ENCODE measurements at regions not wholly inside any gene's neighbourhood (a gene's known extent, or its start where the extent isn't known, plus 50 kb on each side); places are given as distances from the start of the nearest gene placed in this dataset.
"Not testable (repeated sequence)": the region's sequence is repeated elsewhere in the genome, so short reads cannot be mapped to it uniquely, and the experiment has no call there.

- TF ChIP-seq, protein P1, sequence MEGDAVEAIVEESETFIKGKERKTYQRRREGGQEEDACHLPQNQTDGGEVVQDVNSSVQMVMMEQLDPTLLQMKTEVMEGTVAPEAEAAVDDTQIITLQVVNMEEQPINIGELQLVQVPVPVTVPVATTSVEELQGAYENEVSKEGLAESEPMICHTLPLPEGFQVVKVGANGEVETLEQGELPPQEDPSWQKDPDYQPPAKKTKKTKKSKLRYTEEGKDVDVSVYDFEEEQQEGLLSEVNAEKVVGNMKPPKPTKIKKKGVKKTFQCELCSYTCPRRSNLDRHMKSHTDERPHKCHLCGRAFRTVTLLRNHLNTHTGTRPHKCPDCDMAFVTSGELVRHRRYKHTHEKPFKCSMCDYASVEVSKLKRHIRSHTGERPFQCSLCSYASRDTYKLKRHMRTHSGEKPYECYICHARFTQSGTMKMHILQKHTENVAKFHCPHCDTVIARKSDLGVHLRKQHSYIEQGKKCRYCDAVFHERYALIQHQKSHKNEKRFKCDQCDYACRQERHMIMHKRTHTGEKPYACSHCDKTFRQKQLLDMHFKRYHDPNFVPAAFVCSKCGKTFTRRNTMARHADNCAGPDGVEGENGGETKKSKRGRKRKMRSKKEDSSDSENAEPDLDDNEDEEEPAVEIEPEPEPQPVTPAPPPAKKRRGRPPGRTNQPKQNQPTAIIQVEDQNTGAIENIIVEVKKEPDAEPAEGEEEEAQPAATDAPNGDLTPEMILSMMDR (conservative IDR thresholded peaks at IDR 0.05 in 1 of 2, IDR thresholded peaks at IDR 0.05 in 1 of 2; ENCODE audit: extremely low read depth in 1 of 2, insufficient read depth in 1 of 2, low read depth in 1 of 2, low read length in 2 of 2) = not testable (repeated sequence)
- not testable (repeated sequence) for TF ChIP-seq EZH2 (IDR thresholded peaks at IDR 0.05; ENCODE audit: borderline replicate concordance, low read length)
These were observed 573.0 kb upstream of the CPXCR1 start for GRCh38 chrX:88173932-88174440.
